Esophagus muscularis mucosa (tissue), 3 donors: ENCODE measurements at regions not wholly inside any gene's neighbourhood (a gene's known extent, or its start where the extent isn't known, plus 50 kb on each side); places are given as distances from the start of the nearest gene placed in this dataset.

Experiments
- CTCF ChIP-seq, 3 experiments: fragments of 200-600 bp in 2 of 3; fragments of 450-650 bp in 1 of 3; sonication (generic) in 2 of 3; IDR thresholded peaks; one replicate each; pipeline ENCODE4 v1.5.1; 2017 to 2019; ENCODE audit warnings: antibody characterized with exemption in 3 of 3, mild to moderate bottlenecking in 2 of 3, moderate library complexity in 1 of 3
- POLR2A ChIP-seq: fragments of 450-650 bp; IDR thresholded peaks from one replicate; pipeline ENCODE4 v1.6.1; 2017; ENCODE audit warnings: antibody characterized with exemption, moderate library complexity, mild to moderate bottlenecking, low read depth
- POLR2AphosphoS5 ChIP-seq, 2 donors: sonication (generic); formaldehyde crosslinking; IDR thresholded peaks; one replicate each; pipeline ENCODE4 v1.6.1; 2017; ENCODE audit warnings: antibody characterized with exemption in 2 of 2

GRCh38 chr7:82655965-82656364 is 212.4 kb upstream of the CACNA2D1 start:
- no peak for TF ChIP-seq POLR2A
- TF ChIP-seq CTCF (IDR thresholded peaks at IDR 0.05), result no peak
- TF ChIP-seq POLR2AphosphoS5 (IDR thresholded peaks at IDR 0.05), result no peak
